Osteocyte (in vitro differentiated cells): ENCODE measurements at regions not wholly inside any gene's neighbourhood (a gene's known extent, or its start where the extent isn't known, plus 50 kb on each side); places are given as distances from the start of the nearest gene placed in this dataset.
A peak's percentile ranks its signal among the peaks of the same experiment; 100 is the strongest.

Source experiments
- DNase-seq: peaks from one replicate; pipeline ENCODE4 v3.0.0; 2021; ENCODE audit warnings: mixed read lengths; ENCODE audit not compliant: unreplicated experiment; ENCODE audit errors: extremely low spot score
- H3K27ac Mint-ChIP-seq: one replicate; pipeline ENCODE4 v1.8.0; 2021; ENCODE audit warnings: mild to moderate bottlenecking, mixed read lengths; ENCODE audit not compliant: unreplicated experiment
- H3K27me3 Mint-ChIP-seq: one replicate; pipeline ENCODE4 v1.8.0; 2021; ENCODE audit warnings: mixed read lengths; ENCODE audit not compliant: unreplicated experiment
- H3K36me3 Mint-ChIP-seq: one replicate; pipeline ENCODE4 v1.8.0; 2021; ENCODE audit warnings: mixed read lengths; ENCODE audit not compliant: unreplicated experiment
- H3K4me1 Mint-ChIP-seq: one replicate; pipeline ENCODE4 v1.8.0; 2021; ENCODE audit warnings: mixed read lengths; ENCODE audit not compliant: unreplicated experiment
- H3K4me3 Mint-ChIP-seq: one replicate; pipeline ENCODE4 v1.8.0; 2021; ENCODE audit warnings: mild to moderate bottlenecking, moderate library complexity, mixed read lengths; ENCODE audit not compliant: unreplicated experiment
- H3K9me3 Mint-ChIP-seq: one replicate; pipeline ENCODE4 v1.8.0; 2021; ENCODE audit warnings: mixed read lengths; ENCODE audit not compliant: unreplicated experiment
- TF ChIP-seq, protein P1 (sequence below): fragments of 200-600 bp; sonication (generic); IDR thresholded peaks from 2 replicates; pipeline ENCODE4 v1.5.0; 2021; ENCODE audit warnings: antibody characterized with exemption, mild to moderate bottlenecking, moderate library complexity

DNA sequence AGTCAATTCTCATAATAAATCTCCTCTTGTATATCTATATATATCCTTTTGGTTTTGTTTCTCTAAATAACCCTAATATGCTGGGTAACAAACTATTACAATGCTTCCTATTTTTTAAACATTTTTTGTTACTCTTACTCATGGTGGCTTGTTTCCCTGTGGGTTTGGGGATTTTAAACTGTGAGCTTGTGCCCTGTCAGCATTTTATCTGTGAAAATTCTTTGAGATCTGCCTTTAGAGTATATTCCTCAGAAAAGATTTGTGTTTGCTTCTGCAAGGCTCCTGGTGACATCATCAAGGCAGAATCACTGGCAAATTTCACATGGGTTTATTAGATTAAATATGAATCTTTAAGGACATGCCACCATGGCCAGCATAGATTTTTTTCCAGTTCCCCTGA is 273.6 kb downstream of the LRFN2 start:
- H3K4me1 Mint-ChIP-seq: peaks cover 1% of the 10 kb centered on the region

DNA sequence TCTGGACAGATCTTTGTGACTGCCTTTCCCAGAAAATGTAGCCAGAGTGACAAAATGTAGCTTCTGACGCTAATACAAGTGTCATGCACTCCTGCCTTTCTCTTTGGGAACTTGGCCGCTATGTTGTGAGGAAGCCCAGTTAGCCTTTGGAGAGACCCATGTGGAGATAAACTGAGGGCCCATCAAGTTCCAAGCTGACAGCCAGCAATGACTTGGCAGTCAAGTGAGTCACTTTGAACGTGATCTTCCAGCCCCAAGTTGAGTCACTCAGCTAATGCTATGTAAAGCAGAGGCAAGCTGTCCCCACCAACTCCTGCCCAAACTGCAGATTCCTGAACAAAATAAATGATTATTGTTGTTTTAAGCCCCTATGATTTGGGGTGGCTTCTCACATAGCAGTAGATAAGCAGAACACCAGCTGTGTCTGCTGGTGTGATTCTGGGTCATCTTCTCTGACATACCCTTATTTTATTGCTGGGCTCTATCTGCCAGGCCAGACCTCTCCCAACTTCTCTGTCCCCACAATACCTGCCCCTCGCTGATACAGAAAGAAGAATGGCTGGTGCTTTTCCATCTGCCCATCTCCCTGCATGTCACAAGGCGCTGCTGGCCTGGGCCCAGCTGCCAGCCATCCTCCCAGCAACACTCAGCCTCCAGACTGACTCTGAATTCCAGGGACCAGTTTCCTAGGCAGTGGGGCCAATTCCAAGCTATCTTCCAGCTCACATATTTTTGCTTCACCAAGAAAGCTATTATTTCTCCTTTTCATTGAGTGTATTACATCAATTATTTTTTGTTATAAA is 274.8 kb downstream of the LRFN2 start:
- TF ChIP-seq, protein P1, sequence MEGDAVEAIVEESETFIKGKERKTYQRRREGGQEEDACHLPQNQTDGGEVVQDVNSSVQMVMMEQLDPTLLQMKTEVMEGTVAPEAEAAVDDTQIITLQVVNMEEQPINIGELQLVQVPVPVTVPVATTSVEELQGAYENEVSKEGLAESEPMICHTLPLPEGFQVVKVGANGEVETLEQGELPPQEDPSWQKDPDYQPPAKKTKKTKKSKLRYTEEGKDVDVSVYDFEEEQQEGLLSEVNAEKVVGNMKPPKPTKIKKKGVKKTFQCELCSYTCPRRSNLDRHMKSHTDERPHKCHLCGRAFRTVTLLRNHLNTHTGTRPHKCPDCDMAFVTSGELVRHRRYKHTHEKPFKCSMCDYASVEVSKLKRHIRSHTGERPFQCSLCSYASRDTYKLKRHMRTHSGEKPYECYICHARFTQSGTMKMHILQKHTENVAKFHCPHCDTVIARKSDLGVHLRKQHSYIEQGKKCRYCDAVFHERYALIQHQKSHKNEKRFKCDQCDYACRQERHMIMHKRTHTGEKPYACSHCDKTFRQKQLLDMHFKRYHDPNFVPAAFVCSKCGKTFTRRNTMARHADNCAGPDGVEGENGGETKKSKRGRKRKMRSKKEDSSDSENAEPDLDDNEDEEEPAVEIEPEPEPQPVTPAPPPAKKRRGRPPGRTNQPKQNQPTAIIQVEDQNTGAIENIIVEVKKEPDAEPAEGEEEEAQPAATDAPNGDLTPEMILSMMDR: no peak
- Mint-ChIP-seq H3K36me3 (no peaks in the 10 kb centered on the region), H3K9me3 (no peaks in the 10 kb centered on the region)

More for the DNA sequence above, 273.6 kb downstream of the LRFN2 start:
- Mint-ChIP-seq H3K9me3 (peaks cover under 1% of the 10 kb centered on the region), H3K27ac (no peak overlapping the region), H3K4me3 (no peak overlapping the region), H3K27me3 (peaks cover 16% of the 10 kb centered on the region), H3K36me3 (no peaks in the 10 kb centered on the region)
- TF ChIP-seq, protein P1: no peak
- no peak for DNase-seq

DNA sequence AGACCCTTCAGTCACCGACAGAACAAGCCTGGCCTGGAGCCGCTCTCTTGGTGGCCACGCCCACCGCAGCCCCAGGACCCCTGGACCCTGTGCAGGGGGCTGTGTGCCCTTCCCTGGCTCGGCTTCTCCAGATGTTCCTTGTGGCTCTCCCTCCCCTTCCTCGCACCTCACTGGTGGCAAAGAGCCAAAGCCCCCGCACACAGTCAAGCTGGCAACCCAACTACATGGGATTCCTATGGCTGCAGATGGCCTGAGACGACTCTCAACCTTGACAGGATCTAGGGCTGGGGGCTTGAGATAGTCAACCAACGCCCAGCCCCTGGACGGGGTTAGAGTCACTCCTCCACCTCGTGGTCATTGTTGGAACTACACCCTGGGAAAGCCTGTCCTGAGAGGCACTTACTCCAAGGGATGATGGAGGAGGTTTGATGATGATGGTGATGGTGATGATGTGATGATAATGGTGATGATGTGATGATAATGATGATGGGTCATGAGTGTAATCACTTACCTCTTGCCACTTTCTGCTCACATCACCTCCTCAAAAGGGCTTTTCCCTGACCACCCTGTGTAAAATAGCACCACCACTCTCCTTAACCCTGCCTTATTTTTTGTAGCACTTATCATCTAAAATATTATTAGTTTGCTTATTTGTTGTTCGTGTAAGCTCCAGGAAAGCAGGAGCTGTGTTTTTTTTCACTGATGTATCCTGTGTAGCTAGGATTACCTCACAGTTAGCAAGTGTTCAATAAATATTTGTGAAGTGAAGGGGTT is 278.4 kb downstream of the LRFN2 start:
- DNase-seq: peak; percentile 87
- Mint-ChIP-seq H3K9me3 (peaks cover 8% of the 10 kb centered on the region), H3K4me3 (no peak overlapping the region), H3K36me3 (no peaks in the 10 kb centered on the region), H3K27me3 (peaks cover 20% of the 10 kb centered on the region), H3K4me1 (peaks cover 2% of the 10 kb centered on the region), H3K27ac (no peak overlapping the region)
- TF ChIP-seq, protein P1: peak; percentile 78

More for the DNA sequence above, 274.8 kb downstream of the LRFN2 start:
- DNase-seq: no peak
- H3K27me3 Mint-ChIP-seq: peaks cover 18% of the 10 kb centered on the region
- H3K27ac Mint-ChIP-seq: no peak overlapping the region
- H3K4me3 Mint-ChIP-seq: no peak overlapping the region
- H3K4me1 Mint-ChIP-seq: peaks cover 2% of the 10 kb centered on the region

DNA sequence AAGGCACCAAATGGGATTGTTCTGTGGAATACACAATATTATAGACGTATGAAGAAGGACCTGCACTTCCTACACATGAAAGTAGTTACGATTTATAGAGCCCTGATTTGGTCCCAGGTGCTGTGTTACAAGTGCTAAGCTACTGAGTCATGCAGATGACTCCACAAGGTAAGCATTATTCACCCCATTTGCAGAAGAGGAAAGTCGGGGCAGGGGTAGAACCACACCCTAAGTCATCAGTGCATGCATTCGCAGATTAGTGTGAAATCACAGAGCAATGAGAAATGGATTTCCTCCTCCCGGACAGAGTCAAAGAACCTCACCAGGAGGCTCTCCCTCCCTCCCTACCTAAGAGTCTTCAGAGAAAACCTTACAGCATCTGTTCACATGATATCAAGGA is 279.5 kb downstream of the LRFN2 start:
- H3K27me3 Mint-ChIP-seq: peaks cover 16% of the 10 kb centered on the region
- no peaks in the 10 kb centered on the region for H3K36me3 Mint-ChIP-seq
- H3K9me3 Mint-ChIP-seq: peaks cover 8% of the 10 kb centered on the region
- DNase-seq: no peak
- TF ChIP-seq, protein P1: no peak
- H3K4me1 Mint-ChIP-seq: peaks cover 2% of the 10 kb centered on the region
- H3K27ac Mint-ChIP-seq: no peak overlapping the region
- H3K4me3 Mint-ChIP-seq: no peak overlapping the region

DNA sequence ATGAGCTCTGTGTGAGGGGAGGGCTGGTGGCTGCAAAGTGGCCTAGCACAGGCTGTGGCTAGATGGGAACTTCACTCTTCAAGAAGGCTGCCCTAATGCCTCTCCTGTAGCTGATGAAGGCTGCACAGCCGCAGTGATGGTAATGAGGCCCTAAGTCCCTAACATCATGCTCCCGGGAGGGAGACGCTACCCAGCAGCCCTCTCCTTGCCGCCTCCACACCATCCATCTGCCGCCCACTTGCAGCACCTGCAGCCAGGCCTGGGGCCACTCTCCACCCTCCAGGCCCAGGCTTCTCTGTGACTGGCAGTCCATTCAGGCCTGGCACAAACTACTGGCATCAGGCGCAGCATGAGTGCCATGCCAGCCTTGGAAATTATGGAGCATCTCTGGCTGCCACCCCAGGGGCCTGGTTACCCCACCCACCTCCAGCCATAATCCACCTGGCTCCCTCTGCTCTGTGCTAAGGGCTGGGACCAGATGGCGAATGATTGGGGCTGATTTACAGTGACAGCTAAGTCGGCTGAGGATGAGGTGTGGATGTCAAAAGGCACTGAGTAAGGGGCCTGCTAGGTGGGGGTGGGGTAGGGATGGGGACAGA is 284.2 kb downstream of the LRFN2 start:
- Mint-ChIP-seq H3K4me3 (no peak overlapping the region), H3K9me3 (peaks cover 8% of the 10 kb centered on the region), H3K36me3 (no peaks in the 10 kb centered on the region), H3K4me1 (no peaks in the 10 kb centered on the region), H3K27me3 (peaks cover 6% of the 10 kb centered on the region), H3K27ac (no peak overlapping the region)
- TF ChIP-seq, protein P1: no peak
- DNase-seq: no peak
